K562 (cell line): ENCODE measurements at regions not wholly inside any gene's neighbourhood (a gene's known extent, or its start where the extent isn't known, plus 50 kb on each side); places are given as distances from the start of the nearest gene placed in this dataset.

Experiments
- PTBP1 ChIP-seq: fragments of 200-400 bp; formaldehyde crosslinking; IDR thresholded peaks from 2 replicates; pipeline ENCODE4 v1.6.1; 2017; ENCODE audit warnings: low read depth, low read length
- SUPT5H ChIP-seq: fragments of 450-650 bp; IDR thresholded peaks from 2 replicates; pipeline ENCODE4 v1.6.1; 2016
- TF ChIP-seq, protein P1 (sequence below): fragments of 200-600 bp; sonication (generic); IDR thresholded peaks from one replicate; pipeline ENCODE4 v1.6.1; 2012; ENCODE audit warnings: mild to moderate bottlenecking, low read depth, low read length, inconsistent platforms
- TF ChIP-seq, protein P2 (sequence below): fragments of 450-650 bp; formaldehyde crosslinking; IDR thresholded peaks from 2 replicates; pipeline ENCODE4 v1.4.0; 2022; ENCODE audit warnings: missing genetic modification characterization

- TF ChIP-seq, protein P1, sequence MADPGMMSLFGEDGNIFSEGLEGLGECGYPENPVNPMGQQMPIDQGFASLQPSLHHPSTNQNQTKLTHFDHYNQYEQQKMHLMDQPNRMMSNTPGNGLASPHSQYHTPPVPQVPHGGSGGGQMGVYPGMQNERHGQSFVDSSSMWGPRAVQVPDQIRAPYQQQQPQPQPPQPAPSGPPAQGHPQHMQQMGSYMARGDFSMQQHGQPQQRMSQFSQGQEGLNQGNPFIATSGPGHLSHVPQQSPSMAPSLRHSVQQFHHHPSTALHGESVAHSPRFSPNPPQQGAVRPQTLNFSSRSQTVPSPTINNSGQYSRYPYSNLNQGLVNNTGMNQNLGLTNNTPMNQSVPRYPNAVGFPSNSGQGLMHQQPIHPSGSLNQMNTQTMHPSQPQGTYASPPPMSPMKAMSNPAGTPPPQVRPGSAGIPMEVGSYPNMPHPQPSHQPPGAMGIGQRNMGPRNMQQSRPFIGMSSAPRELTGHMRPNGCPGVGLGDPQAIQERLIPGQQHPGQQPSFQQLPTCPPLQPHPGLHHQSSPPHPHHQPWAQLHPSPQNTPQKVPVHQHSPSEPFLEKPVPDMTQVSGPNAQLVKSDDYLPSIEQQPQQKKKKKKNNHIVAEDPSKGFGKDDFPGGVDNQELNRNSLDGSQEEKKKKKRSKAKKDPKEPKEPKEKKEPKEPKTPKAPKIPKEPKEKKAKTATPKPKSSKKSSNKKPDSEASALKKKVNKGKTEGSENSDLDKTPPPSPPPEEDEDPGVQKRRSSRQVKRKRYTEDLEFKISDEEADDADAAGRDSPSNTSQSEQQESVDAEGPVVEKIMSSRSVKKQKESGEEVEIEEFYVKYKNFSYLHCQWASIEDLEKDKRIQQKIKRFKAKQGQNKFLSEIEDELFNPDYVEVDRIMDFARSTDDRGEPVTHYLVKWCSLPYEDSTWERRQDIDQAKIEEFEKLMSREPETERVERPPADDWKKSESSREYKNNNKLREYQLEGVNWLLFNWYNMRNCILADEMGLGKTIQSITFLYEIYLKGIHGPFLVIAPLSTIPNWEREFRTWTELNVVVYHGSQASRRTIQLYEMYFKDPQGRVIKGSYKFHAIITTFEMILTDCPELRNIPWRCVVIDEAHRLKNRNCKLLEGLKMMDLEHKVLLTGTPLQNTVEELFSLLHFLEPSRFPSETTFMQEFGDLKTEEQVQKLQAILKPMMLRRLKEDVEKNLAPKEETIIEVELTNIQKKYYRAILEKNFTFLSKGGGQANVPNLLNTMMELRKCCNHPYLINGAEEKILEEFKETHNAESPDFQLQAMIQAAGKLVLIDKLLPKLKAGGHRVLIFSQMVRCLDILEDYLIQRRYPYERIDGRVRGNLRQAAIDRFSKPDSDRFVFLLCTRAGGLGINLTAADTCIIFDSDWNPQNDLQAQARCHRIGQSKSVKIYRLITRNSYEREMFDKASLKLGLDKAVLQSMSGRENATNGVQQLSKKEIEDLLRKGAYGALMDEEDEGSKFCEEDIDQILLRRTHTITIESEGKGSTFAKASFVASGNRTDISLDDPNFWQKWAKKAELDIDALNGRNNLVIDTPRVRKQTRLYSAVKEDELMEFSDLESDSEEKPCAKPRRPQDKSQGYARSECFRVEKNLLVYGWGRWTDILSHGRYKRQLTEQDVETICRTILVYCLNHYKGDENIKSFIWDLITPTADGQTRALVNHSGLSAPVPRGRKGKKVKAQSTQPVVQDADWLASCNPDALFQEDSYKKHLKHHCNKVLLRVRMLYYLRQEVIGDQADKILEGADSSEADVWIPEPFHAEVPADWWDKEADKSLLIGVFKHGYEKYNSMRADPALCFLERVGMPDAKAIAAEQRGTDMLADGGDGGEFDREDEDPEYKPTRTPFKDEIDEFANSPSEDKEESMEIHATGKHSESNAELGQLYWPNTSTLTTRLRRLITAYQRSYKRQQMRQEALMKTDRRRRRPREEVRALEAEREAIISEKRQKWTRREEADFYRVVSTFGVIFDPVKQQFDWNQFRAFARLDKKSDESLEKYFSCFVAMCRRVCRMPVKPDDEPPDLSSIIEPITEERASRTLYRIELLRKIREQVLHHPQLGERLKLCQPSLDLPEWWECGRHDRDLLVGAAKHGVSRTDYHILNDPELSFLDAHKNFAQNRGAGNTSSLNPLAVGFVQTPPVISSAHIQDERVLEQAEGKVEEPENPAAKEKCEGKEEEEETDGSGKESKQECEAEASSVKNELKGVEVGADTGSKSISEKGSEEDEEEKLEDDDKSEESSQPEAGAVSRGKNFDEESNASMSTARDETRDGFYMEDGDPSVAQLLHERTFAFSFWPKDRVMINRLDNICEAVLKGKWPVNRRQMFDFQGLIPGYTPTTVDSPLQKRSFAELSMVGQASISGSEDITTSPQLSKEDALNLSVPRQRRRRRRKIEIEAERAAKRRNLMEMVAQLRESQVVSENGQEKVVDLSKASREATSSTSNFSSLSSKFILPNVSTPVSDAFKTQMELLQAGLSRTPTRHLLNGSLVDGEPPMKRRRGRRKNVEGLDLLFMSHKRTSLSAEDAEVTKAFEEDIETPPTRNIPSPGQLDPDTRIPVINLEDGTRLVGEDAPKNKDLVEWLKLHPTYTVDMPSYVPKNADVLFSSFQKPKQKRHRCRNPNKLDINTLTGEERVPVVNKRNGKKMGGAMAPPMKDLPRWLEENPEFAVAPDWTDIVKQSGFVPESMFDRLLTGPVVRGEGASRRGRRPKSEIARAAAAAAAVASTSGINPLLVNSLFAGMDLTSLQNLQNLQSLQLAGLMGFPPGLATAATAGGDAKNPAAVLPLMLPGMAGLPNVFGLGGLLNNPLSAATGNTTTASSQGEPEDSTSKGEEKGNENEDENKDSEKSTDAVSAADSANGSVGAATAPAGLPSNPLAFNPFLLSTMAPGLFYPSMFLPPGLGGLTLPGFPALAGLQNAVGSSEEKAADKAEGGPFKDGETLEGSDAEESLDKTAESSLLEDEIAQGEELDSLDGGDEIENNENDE: no peak
- TF ChIP-seq, protein P2, sequence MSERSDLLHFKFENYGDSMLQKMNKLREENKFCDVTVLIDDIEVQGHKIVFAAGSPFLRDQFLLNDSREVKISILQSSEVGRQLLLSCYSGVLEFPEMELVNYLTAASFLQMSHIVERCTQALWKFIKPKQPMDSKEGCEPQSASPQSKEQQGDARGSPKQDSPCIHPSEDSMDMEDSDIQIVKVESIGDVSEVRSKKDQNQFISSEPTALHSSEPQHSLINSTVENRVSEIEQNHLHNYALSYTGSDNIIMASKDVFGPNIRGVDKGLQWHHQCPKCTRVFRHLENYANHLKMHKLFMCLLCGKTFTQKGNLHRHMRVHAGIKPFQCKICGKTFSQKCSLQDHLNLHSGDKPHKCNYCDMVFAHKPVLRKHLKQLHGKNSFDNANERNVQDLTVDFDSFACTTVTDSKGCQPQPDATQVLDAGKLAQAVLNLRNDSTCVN (CRISPR knock-in tag): no peak
- no peak for TF ChIP-seq PTBP1
- no peak for TF ChIP-seq SUPT5H
Measured at GRCh38 chr10:64814201-64814600, 1293.0 kb downstream of the REEP3 start (continued).
